ENCODE measurements at regions not wholly inside any gene's neighbourhood (a gene's known extent, or its start where the extent isn't known, plus 50 kb on each side); places are given as distances from the start of the nearest gene placed in this dataset.

DNA sequence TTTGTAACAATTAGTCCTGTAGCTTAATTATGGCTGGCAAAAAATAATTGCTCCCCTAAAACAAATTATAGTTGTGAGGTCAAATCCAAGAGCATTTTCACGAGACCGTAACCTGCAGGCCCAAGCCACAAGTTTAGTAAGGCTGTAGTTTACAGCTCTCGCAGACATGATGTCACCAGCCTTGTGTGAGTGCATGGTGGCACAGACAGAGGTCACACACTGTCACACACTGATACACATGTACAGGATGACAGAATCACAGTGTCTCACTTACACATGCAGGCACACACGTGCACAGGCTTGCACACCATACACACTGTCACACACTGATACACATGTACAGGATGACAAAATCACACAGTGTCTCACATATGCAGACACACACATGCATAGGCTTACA, 518.8 kb downstream of the IRX1 start:
- no peaks in the 10 kb centered on the region for H4K20me1 ChIP-seq (replicated peaks; ENCODE audit: insufficient read depth)
- no peak overlapping the region for H3K4me2 ChIP-seq
- DNase-seq (ENCODE audit: low spot score): no peak
- ATAC-seq: no peak
- TF ChIP-seq, protein P1, sequence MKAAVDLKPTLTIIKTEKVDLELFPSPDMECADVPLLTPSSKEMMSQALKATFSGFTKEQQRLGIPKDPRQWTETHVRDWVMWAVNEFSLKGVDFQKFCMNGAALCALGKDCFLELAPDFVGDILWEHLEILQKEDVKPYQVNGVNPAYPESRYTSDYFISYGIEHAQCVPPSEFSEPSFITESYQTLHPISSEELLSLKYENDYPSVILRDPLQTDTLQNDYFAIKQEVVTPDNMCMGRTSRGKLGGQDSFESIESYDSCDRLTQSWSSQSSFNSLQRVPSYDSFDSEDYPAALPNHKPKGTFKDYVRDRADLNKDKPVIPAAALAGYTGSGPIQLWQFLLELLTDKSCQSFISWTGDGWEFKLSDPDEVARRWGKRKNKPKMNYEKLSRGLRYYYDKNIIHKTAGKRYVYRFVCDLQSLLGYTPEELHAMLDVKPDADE (IDR thresholded peaks at IDR 0.05): no peak
- TF ChIP-seq EZH2phosphoT487 (IDR thresholded peaks at IDR 0.05; ENCODE audit: unreplicated experiment): no peak
- TF ChIP-seq EZH2 (IDR thresholded peaks at IDR 0.05; ENCODE audit: low read depth, unreplicated experiment): no peak
- no peak for TF ChIP-seq STAT1 (IDR thresholded peaks at IDR 0.05; ENCODE audit: unreplicated experiment)
- TF ChIP-seq, protein P2, sequence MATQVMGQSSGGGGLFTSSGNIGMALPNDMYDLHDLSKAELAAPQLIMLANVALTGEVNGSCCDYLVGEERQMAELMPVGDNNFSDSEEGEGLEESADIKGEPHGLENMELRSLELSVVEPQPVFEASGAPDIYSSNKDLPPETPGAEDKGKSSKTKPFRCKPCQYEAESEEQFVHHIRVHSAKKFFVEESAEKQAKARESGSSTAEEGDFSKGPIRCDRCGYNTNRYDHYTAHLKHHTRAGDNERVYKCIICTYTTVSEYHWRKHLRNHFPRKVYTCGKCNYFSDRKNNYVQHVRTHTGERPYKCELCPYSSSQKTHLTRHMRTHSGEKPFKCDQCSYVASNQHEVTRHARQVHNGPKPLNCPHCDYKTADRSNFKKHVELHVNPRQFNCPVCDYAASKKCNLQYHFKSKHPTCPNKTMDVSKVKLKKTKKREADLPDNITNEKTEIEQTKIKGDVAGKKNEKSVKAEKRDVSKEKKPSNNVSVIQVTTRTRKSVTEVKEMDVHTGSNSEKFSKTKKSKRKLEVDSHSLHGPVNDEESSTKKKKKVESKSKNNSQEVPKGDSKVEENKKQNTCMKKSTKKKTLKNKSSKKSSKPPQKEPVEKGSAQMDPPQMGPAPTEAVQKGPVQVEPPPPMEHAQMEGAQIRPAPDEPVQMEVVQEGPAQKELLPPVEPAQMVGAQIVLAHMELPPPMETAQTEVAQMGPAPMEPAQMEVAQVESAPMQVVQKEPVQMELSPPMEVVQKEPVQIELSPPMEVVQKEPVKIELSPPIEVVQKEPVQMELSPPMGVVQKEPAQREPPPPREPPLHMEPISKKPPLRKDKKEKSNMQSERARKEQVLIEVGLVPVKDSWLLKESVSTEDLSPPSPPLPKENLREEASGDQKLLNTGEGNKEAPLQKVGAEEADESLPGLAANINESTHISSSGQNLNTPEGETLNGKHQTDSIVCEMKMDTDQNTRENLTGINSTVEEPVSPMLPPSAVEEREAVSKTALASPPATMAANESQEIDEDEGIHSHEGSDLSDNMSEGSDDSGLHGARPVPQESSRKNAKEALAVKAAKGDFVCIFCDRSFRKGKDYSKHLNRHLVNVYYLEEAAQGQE (IDR thresholded peaks at IDR 0.05; ENCODE audit: unreplicated experiment): no peak
- TF ChIP-seq, protein P3, sequence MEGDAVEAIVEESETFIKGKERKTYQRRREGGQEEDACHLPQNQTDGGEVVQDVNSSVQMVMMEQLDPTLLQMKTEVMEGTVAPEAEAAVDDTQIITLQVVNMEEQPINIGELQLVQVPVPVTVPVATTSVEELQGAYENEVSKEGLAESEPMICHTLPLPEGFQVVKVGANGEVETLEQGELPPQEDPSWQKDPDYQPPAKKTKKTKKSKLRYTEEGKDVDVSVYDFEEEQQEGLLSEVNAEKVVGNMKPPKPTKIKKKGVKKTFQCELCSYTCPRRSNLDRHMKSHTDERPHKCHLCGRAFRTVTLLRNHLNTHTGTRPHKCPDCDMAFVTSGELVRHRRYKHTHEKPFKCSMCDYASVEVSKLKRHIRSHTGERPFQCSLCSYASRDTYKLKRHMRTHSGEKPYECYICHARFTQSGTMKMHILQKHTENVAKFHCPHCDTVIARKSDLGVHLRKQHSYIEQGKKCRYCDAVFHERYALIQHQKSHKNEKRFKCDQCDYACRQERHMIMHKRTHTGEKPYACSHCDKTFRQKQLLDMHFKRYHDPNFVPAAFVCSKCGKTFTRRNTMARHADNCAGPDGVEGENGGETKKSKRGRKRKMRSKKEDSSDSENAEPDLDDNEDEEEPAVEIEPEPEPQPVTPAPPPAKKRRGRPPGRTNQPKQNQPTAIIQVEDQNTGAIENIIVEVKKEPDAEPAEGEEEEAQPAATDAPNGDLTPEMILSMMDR (conservative IDR thresholded peaks at IDR 0.05; ENCODE audit: low read depth in 2 of 2): no peak
- no peak for TF ChIP-seq ZNF114 (CRISPR knock-in tag; IDR thresholded peaks at IDR 0.05)
- no peak for TF ChIP-seq JUNB (IDR thresholded peaks at IDR 0.05; ENCODE audit: unreplicated experiment)
- no peak for TF ChIP-seq POLR2AphosphoS5 (IDR thresholded peaks at IDR 0.05; ENCODE audit: low read depth)
- no peak for TF ChIP-seq NANOG (IDR thresholded peaks at IDR 0.05; ENCODE audit: borderline replicate concordance)
- TF ChIP-seq, protein P4, sequence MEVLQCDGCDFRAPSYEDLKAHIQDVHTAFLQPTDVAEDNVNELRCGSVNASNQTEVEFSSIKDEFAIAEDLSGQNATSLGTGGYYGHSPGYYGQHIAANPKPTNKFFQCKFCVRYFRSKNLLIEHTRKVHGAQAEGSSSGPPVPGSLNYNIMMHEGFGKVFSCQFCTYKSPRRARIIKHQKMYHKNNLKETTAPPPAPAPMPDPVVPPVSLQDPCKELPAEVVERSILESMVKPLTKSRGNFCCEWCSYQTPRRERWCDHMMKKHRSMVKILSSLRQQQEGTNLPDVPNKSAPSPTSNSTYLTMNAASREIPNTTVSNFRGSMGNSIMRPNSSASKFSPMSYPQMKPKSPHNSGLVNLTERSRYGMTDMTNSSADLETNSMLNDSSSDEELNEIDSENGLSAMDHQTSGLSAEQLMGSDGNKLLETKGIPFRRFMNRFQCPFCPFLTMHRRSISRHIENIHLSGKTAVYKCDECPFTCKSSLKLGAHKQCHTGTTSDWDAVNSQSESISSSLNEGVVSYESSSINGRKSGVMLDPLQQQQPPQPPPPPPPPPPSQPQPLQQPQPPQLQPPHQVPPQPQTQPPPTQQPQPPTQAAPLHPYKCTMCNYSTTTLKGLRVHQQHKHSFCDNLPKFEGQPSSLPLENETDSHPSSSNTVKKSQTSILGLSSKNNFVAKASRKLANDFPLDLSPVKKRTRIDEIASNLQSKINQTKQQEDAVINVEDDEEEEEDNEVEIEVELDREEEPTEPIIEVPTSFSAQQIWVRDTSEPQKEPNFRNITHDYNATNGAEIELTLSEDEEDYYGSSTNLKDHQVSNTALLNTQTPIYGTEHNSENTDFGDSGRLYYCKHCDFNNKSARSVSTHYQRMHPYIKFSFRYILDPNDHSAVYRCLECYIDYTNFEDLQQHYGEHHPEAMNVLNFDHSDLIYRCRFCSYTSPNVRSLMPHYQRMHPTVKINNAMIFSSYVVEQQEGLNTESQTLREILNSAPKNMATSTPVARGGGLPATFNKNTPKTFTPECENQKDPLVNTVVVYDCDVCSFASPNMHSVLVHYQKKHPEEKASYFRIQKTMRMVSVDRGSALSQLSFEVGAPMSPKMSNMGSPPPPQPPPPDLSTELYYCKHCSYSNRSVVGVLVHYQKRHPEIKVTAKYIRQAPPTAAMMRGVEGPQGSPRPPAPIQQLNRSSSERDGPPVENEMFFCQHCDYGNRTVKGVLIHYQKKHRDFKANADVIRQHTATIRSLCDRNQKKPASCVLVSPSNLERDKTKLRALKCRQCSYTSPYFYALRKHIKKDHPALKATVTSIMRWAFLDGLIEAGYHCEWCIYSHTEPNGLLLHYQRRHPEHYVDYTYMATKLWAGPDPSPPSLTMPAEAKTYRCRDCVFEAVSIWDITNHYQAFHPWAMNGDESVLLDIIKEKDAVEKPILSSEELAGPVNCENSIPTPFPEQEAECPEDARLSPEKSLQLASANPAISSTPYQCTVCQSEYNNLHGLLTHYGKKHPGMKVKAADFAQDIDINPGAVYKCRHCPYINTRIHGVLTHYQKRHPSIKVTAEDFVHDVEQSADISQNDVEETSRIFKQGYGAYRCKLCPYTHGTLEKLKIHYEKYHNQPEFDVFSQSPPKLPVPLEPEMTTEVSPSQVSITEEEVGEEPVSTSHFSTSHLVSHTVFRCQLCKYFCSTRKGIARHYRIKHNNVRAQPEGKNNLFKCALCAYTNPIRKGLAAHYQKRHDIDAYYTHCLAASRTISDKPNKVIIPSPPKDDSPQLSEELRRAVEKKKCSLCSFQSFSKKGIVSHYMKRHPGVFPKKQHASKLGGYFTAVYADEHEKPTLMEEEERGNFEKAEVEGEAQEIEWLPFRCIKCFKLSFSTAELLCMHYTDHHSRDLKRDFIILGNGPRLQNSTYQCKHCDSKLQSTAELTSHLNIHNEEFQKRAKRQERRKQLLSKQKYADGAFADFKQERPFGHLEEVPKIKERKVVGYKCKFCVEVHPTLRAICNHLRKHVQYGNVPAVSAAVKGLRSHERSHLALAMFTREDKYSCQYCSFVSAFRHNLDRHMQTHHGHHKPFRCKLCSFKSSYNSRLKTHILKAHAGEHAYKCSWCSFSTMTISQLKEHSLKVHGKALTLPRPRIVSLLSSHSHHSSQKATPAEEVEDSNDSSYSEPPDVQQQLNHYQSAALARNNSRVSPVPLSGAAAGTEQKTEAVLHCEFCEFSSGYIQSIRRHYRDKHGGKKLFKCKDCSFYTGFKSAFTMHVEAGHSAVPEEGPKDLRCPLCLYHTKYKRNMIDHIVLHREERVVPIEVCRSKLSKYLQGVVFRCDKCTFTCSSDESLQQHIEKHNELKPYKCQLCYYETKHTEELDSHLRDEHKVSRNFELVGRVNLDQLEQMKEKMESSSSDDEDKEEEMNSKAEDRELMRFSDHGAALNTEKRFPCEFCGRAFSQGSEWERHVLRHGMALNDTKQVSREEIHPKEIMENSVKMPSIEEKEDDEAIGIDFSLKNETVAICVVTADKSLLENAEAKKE (CRISPR knock-in tag; IDR thresholded peaks at IDR 0.05): no peak
- H3K4me3 ChIP-seq: no peak overlapping the region
- no peaks in the 10 kb centered on the region for H3K36me3 ChIP-seq (ENCODE audit: insufficient read depth)
- no peaks in the 10 kb centered on the region for H3F3A ChIP-seq (replicated peaks; ENCODE audit: low read depth)
- Mint-ChIP-seq H3K4me3 (no peak overlapping the region), H3K27me3 (ENCODE audit: insufficient read depth, low read depth, poor library complexity) (no peaks in the 10 kb centered on the region), H3K27ac (no peak overlapping the region; the same call in 1 of the 2 replicates), H3K4me1 (peaks cover 2% of the 10 kb centered on the region; the same call in 1 of the 3 replicates), H3K9me3 (no peaks in the 10 kb centered on the region; the same call in 2 of the 3 replicates), H3K36me3 (ENCODE audit: low read depth) (no peaks in the 10 kb centered on the region)
- H3K79me2 ChIP-seq (replicated peaks; ENCODE audit: insufficient read depth): no peaks in the 10 kb centered on the region
- H3K27me3 ChIP-seq (ENCODE audit: insufficient read depth): no peaks in the 10 kb centered on the region
- H3K27ac ChIP-seq (ENCODE audit: low read depth): no peak overlapping the region
- H3K4me1 ChIP-seq (ENCODE audit: insufficient read depth): no peaks in the 10 kb centered on the region
- no peak overlapping the region for H2AFZ ChIP-seq
- H3K9me2 ChIP-seq (ENCODE audit: insufficient read depth): no peaks in the 10 kb centered on the region

Measured in GM23338 (cell line).